ENCODE measurements at regions not wholly inside any gene's neighbourhood (a gene's known extent, or its start where the extent isn't known, plus 50 kb on each side); places are given as distances from the start of the nearest gene placed in this dataset.
A peak's percentile ranks its signal among the peaks of the same experiment; 100 is the strongest.

DNA sequence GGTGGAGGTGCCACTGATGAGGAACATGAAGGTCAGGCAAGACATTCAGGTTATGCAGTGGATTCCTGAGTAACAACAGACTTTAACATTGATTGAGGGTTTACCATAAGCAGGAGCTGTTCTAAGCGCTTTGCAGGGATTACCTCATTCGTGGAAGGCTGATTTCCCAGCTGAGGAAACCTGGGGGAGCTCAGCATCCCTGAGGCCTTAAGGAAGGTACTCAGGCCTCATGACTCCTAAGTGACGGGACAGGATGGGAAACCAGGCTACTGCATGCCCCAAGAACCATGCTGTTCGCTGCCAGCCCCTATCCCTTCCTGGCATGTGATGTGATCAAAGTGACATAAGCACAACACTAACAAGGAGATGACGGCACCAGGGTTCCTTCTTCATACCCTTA lies 143.6 kb upstream of the NFE2L3 start:
- DNase-seq (ENCODE audit: low read depth), result no peak

DNA sequence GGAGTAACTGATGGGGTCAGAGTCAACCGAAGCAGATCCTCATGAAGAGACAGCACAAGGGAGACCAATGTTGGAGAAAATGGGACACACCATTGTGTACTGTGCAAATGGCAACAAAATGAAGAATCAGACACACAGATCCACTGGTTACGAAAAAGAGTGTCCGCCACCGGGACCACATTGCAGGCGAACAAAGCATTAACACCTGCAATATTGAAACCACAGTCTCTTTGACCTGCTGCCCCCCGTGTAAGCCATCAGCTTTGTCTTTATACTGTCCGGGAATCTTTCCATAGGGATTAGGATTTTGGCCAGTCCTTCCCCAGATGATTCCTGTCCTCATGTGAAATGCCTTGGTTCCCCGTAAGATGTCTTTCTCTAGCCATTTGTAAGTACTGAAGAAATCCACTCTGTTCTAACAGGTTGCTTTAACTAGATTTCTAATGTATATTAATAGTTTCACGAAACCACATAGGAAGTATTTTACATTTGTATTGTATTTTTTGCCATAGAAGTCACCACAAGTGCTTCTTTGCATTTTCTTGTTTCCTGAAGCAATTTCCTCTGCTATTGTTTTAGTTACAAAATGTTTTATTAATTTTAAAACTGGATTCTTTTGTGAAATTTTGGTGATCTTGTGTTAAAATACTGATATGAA lies 140.8 kb upstream of the NFE2L3 start:
- DNase-seq (ENCODE audit: low read depth), result no peak

DNA sequence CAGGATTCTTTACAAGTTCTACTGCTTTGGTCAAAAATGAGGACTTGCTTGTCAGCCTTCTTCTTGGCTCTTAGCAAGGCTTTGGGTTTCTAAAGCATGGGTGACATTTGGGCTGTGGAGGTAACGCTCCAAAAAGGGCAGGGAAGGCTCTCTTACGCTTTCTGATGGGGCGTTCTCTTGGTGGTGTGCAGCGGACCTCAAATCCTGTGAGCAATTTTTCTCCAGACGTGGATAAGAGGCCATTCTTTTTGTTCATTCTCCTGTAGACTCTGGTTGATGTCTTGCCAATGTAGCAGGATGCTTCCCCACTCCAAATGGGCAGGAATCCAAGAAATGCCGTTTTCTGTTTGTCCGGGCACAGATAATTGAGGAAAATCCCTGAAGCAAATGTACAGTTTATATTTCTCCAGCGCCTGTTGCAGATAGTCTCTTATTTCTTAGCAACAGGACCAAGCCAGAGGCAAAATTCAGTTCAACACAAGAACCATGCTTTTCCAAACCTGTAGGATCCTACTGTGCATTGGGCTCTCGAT lies 138.4 kb upstream of the NFE2L3 start:
- DNase-seq (ENCODE audit: low read depth), result no peak

DNA sequence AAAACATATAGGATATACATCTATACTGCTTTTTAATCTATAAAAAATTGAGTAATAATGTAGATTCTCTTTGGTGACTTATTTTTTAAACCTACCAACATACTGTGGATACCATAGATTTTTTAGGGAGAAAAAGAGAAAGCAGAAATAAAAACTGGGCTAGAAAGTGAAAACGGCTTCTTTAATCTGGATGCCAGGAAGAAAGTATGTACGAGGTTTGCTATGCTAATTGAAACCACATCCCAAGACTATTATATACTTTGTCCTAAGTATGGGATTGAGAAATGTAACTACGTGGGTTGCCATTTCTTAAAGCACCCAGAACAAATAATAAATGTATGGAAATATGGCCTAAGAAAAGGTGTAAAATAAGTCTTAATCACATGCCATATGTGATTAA lies 129.0 kb upstream of the NFE2L3 start:
- no peak for DNase-seq (ENCODE audit: low read depth)

DNA sequence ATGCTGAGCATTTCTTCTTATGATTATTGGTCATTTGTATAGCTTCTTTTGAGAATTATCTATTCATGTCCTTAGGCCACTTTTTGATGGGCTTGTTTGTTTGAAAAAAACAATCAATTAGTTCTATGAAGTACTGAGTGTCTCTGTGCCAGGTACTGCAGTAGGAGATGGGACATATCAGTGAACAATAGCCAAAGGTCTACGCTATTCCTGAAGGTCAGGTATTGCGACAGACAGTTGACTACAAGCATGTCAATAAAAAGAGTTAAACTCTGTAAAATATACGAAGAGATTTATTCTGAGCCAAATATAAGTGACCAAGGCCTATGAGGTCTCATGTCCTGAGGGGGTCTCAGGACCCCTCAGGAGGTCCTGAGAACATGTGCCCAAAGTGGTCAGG lies 122.1 kb upstream of the NFE2L3 start:
- no peak for DNase-seq (ENCODE audit: low read depth)

DNA sequence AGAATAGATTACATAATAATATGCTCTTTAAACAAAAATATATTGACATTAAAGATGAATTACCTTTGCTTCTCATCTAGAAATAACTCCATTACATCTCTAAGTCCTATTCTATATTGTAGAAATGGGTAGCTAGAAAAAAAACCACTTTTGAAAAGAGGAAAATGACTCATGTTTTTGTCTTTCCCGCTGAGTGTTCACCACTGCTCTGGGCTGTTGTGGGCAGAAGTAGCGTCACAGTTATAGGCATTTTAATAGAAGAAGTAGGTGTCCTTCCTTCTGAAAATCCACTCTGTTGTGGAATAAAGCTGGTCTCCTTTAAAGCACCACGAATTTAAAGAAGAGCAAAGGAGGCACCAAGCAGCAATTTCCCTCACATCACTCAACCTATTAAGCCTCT lies 117.6 kb upstream of the NFE2L3 start:
- no peak for DNase-seq (ENCODE audit: low read depth)

DNA sequence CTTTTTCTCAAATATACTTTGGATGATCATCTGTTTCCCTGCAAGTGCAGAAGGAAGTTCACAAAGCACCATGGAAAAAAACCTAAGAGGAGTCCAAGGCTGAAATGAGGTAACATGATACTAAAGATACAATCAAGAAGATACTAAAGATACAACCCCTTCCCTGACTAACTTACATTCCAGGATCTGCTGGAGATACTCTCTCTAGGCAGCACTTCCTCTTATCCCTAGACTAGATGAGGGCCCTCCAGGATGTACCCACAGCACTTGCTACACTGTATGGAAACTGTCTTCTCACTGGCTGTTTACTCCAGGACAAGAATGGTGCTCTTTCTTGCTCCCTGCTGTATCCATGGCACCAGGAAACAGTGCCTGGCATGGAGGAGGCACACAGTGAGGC lies 116.4 kb upstream of the NFE2L3 start:
- DNase-seq (ENCODE audit: low read depth), result no peak

DNA sequence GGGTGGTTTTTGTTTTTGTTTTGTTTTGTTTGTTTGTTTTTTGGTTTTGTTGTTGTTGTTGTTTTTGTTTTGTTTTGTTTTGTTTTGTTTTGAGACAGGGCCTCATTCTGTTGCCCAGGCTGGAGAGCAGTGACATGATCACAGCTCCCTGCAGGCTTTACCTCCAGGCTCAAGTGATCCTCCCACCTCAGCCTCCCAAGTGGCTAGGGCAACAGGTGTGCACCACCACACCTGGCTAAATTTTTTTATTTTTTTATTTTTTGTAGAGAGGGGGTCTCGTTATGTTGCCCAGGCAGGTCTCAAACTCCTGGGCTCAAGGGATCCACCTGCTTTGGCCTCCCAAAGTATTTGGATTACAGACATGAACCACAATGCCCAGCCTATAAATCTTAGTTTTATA lies 115.9 kb upstream of the NFE2L3 start:
- no peak for DNase-seq (ENCODE audit: low read depth)

DNA sequence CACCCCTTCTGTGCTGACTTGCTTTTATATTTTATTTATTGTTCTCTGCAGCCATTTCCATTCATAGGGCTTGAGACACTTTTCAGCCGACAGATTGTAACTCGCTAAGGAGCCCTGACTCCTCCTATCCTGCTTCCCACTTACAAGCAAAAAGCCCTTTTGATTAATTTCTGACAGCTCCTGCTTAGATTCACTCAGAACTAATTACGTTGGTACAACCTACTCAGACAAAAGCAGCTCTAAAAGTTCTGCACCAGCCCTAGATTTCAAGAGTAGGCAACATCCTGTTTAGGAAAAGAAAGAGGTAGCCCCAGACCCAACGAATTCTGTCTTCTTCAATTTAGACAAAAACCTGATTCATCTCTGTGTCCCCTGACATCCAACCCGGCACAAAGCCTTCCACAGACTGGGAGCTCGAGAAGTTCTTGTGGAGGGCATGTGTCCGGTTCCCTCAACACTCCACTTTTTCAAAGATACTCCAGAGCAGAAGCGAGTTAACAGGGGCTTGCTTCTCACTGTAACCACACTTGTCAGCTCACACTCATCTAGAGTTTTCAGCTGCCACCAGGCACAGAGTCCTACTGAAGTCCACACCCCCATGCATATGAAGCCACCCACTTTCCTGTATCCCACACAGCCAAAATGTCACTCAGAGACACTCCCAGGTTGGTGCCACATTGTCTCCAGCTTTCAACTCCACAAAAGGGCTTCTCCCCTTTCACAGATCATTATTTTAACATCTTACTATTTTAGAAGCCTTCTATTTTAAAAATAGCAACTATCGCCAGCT lies 113.6 kb upstream of the NFE2L3 start:
- DNase-seq (ENCODE audit: low read depth), result no peak

DNA sequence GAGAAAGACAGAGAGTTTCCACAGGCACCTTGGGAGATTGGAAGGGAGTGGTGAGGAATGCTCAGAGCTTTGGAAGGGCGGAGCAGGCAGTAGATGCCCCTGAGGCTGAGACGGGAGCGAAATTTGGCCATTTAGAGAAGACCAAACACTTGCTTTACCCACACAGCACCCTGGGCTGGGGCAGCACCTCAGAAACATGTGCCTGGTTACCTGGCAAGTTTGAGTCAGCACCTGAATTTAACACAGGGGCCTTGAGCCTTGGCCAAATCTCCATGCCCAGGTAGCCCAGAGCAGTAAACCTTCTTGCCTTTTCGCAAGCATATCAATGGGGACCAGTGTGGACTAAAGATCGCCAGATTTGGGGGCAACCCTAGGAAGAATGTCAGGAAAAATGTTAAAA lies 111.9 kb upstream of the NFE2L3 start:
- no peak for DNase-seq (ENCODE audit: low read depth)

DNA sequence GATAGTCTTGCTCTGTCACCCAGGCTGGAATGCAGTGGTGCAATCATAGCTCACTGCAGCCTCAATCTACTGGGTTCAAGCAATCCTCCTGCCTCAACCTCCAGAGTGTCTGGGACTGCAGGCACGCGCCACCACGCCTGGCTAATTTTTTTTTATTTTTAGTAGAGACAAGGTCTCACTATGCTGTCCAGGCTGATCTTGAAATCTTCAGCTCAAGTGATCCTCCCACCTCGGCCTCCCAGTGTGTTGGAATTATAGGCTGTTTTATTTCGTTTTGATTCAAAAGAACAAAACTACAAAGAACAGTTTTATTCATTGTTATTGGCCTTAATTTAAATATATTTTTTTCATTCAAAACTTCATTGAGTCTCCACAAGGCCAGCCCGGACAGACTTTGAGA lies 109.8 kb upstream of the NFE2L3 start:
- no peak for DNase-seq (ENCODE audit: low read depth)

DNA sequence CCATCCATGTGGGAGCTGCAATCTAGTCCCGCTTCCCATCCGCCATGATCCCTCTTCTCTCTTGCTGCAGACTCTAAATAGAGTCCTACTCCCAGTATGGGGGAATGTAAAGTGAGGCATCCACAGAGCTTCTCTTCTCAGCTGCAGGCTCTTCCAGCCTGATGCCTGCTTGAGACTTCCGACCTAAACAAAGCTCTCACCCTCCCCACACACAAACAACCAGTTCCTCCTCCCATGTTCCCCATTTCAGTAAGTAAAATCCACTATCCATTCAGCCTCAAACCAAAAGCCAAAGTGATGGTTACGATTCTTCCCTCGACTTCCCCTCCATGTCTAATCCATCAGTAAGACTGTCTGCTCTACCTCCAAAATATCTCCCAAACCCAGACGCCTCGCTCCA lies 108.2 kb upstream of the NFE2L3 start:
- DNase-seq (ENCODE audit: low read depth), result no peak

DNA sequence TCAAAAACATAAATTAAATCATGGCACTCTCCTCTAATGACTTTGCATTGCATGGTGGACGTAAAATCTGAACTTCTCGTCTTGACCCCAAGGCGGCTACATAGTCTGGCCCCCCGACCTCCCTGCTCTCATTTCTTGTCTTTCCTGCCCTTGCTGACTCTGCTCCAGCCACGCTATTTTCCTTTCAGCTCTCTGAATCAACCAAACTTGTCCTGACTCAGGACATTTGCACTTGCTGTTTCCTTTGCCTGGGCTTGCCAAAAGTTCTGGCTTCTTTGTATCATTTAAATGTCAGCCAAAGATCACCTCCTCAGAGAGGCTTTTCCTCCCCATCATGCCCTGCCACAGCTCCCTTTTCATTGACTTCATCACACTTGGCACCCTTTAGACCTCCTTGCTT lies 107.7 kb upstream of the NFE2L3 start:
- no peak for DNase-seq (ENCODE audit: low read depth)

DNA sequence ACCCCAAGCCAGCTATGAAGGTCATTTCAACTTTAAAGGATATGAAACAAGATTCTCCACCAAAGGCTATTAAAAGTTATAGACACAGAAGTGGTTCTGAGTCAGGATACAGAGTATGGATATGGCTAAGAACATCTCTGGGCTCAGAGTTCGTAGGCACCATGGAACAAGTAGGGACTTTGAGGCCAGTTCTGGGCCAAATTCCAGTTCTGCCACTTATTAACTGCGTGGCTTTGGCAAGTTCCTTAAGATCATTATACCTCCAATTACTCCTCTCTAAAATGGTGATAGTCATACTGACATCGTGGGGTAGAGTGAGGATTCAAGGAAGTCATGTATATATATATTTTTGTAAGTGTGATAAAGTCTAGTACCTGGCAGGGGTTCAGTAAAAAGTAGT lies 105.8 kb upstream of the NFE2L3 start:
- no peak for DNase-seq (ENCODE audit: low read depth)

DNA sequence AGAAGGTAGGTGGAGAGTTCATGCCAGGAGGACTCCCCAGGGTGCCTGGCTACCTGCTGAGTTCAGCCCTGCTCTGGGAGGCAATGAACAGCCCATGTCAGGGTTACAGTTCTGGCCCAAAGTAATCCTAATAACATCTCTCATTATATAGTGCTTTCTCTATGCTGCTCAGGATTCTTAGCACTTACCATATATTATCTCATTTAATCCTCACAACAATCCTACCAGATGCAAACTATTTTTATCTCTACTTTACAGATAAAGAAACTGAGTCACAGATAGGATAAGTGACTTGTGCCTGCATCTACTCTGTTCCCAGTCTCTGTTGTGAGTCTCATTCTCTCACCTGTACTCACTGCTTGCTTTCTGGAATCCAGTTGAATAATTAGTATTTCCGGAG lies 105.1 kb upstream of the NFE2L3 start:
- no peak for DNase-seq (ENCODE audit: low read depth)

DNA sequence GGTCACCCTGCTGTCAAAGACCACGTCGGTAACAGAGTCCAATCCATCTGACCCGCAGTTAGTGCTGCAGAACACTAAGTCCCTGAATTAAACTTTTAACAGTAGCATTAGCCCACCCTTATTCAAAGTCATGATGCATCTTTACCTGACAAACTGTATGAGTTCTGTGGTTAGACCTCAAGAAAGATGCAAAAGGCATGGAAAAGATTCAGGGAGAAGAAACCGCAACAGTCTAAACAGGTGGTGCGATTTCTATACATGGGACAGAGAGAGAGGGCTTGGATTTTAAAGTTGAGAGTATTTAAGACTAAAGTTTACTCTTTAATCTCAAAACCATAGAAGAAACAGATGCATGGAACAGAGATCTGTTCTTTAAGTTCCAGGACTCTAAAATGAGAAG lies 103.3 kb upstream of the NFE2L3 start:
- DNase-seq (ENCODE audit: low read depth), result no peak

DNA sequence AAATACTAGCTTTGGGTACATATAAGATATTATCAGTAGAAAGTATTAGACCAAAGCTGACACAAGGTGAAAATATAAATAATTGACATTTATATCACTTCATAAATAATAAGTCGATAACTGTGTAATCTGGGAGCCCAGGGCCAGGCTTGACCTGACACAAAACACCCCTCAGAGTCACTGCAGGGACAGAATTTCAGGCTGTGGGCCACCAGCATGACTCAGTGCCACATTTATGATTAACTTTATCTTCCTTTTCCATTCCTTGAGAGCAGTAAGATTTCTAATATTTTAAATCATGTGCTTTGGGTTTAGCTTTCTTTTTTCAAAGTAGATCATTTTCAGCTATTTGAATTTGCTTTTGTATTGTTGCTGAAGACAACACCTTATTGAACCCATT lies 102.9 kb upstream of the NFE2L3 start:
- no peak for DNase-seq (ENCODE audit: low read depth)

DNA sequence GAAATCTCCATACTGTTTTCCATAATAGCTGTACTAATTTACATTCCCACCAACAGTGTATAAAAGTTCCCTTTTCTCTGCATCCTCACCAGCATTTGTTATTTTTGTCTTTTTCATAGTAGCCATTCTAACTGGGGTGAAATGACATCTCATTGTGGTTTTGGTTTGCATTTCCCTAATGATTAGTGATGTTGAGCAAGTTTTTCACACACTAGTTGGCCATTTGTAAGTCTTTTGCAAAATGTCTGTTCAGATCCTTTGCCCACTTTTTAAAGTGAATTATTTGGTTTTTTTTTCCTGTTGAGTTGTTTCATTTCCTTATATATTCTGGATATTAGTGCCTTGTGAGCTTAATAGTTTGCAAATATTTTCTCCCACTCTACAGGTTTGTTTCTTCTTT lies 101.0 kb upstream of the NFE2L3 start:
- DNase-seq (ENCODE audit: low read depth), result no peak

DNA sequence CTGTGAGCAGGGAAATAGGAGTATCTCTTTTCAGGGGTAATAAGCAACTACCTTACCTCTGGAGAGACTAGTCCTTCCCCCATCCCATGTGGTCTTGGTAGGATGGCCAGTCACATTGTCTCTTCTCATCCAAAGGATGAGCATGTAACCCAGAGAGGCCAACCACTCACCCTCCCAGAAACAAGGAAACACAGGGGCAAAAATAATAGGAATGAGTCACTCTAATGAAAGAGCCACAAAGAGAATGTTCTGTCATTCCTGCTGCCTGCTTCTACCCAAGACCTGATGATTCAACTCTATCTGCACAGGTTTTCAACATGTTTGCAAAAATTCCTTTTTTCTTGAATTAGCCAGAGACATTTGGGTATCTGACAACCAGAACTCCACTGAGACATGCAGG lies 99.3 kb upstream of the NFE2L3 start:
- DNase-seq (ENCODE audit: low read depth), result peak; percentile 3

DNA sequence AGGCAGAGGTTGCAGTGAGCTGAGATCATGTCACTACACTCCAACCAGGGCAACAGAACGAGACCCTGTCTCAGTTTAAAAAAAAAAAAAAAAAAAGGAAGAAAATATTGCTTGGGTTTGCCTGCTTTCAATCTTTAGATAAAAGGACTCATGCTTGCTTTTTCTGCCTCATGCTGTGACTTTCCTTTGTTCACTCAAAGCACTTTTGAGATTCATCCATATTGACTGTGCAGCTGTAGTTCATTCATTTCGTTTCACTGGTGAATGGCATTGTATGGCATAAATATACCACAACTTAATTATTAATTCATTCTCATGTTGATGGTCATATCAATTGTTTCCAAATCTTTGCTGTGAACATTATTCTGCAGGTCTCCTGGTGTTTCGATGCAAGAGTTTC lies 97.6 kb upstream of the NFE2L3 start:
- no peak for DNase-seq (ENCODE audit: low read depth)

DNA sequence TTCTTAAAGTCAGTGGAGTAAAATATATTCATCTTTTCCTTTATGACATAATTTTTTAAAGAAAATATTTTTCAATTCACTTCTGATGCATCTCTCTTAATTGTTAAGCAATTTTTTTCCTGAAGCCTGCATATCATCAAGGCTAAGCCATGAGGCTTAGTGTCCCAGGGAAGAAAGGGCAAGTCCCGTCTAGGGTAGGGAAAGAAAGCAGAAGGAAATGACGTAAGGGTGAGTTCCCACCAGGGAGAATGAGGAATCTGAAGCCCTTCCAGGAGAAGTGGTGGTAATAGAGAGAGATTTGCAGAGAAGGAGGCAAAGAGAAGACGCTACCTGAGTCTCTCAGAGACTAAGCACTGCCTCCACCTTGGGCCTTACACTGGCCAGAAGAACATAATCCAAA lies 96.8 kb upstream of the NFE2L3 start:
- no peak for DNase-seq (ENCODE audit: low read depth)

DNA sequence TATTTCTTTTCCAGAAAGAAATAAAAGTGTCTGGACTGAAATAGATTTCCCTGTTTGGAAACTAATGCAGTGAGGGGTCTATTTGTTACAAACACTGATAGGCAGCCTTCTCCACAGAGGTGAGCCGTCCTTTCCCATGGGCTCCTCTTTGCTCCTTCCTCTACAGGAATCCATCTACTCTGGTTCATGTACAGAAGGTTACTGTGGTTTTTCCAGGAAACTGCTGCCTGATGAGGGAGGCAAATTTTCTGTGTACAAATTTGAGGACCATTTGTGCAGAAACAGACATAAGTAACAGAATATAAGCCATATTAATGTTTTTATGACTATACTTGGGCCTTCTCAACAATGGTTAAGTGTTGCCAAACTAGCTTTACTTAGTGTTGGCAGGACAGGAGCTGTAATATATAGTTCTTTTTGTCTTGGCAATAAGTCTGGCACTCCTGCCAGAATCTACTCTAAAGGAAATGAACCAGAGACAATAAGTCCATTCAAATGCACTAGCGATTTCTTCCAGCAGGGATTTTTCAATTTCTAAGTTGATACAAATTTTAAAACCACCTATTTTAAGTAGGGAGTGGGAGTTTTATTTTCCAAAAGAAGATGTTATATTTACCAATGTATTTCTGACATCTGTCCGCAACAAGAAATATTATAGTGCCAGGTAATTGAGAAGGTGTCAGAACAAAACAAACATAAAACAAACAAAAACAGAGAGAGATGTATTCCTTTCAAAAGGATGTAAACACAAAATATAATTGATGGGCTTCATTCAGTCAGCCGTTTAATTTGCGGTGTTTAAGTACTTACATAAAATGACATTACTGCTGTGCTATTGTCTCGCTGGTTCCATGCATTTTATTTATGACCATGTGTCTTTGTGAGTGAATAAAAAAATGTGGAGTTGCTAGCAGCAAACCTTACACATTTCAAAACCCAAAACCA lies 91.0 kb upstream of the NFE2L3 start:
- DNase-seq (ENCODE audit: low read depth), result no peak
